ENCODE measurements at regions not wholly inside any gene's neighbourhood (a gene's known extent, or its start where the extent isn't known, plus 50 kb on each side); places are given as distances from the start of the nearest gene placed in this dataset.

DNA sequence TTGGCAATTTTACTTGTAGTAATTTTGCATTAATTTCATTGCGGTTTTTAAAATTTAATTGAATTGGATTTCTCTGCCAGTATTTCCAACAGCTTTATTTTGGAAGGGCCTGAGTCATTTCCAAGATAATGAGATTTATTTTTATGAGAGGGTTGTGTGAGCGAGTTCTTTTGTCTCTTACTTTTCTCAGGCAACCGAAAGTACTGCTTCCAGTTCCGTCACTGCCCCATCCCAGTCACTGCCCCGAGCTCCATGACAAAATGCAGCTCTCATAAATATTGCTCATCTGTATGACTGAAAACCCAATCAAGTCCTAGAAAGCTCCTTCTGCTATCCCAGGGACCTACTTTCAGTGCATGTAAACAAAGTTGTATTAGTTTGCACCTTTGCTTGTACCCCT lies 468.4 kb upstream of the SEMA3D start:
- Histone ChIP-seq H3K27ac (ENCODE audit: extremely low read depth, low read depth, low read length) (no peak overlapping the region), H3K9ac (ENCODE audit: insufficient read depth in 1 of 2, low read depth in 2 of 2, low read length in 2 of 2) (no peak overlapping the region), H3K4me3 (no peak overlapping the region), H4K20me1 (replicated peaks; ENCODE audit: control insufficient read depth, insufficient read depth, low read length) (no peaks in the 10 kb centered on the region), H3K9me1 (ENCODE audit: control insufficient read depth, insufficient read depth, low read length) (no peaks in the 10 kb centered on the region), H3K4me2 (ENCODE audit: insufficient read depth, low read length) (no peak overlapping the region), H3K4me1 (replicated peaks in 1 of 2; ENCODE audit: control insufficient read depth in 2 of 2, insufficient read depth in 2 of 2, low read length in 2 of 2) (no peaks in the 10 kb centered on the region), H3K36me3 (ENCODE audit: control insufficient read depth, insufficient read depth, low read length) (no peaks in the 10 kb centered on the region), H2AFZ (ENCODE audit: low read depth, low read length) (no peak overlapping the region), H3K27me3 (ENCODE audit: control insufficient read depth in 2 of 2, insufficient read depth in 2 of 2, low read length in 2 of 2) (no peaks in the 10 kb centered on the region), H3K79me2 (ENCODE audit: control insufficient read depth, insufficient read depth, low read length) (no peaks in the 10 kb centered on the region), H3K9me3 (replicated peaks; ENCODE audit: control insufficient read depth, insufficient read depth, low read depth, low read length) (no peaks in the 10 kb centered on the region)
- intact Hi-C loops (cut with micrococcal nuclease) (no loop called here), in situ Hi-C loops (cut with MboI) (no loop called here)
- POLR2A ChIA-PET = no interaction called here
- FAIRE-seq (no peak), ATAC-seq (no peak), DNase-seq (ENCODE audit: extremely low read depth in 1 of 4, low spot score in 3 of 4) (no peak)
- CTCF ChIA-PET (ENCODE audit: low intra/inter-chr PET ratio) = no interaction called here
- WGBS (ENCODE audit: insufficient coverage, low coverage, missing lambda C conversion rate) = 2% methylated on average over 5 of the region's 5 CpGs
- BruUV-seq (replicated peaks) = no TSS peak
- TF ChIP-seq EP300 (IDR thresholded peaks at IDR 0.05; ENCODE audit: low read length) (no peak), KLF16 (IDR thresholded peaks at IDR 0.05) (no peak), JUND (IDR thresholded peaks at IDR 0.05; ENCODE audit: borderline replicate concordance, low read depth, low read length) (no peak), JUND (tag; IDR thresholded peaks at IDR 0.05; ENCODE audit: borderline replicate concordance, low read depth, low read length) (no peak), TEAD1 (CRISPR knock-in tag; IDR thresholded peaks at IDR 0.05) (no peak), MAFF (IDR thresholded peaks at IDR 0.05; ENCODE audit: low read length) (no peak), OTX1 (CRISPR knock-in tag; IDR thresholded peaks at IDR 0.05) (no peak), HBP1 (CRISPR knock-in tag; IDR thresholded peaks at IDR 0.05) (no peak), ZNF766 (CRISPR knock-in tag; conservative IDR thresholded peaks at IDR 0.05) (no peak), ZNF239 (CRISPR knock-in tag; IDR thresholded peaks at IDR 0.05) (no peak), ZNF707 (CRISPR knock-in tag; conservative IDR thresholded peaks at IDR 0.05) (no peak), BMI1 (IDR thresholded peaks at IDR 0.05; ENCODE audit: low read length) (no peak), POU5F1 (IDR thresholded peaks at IDR 0.05; ENCODE audit: borderline replicate concordance, low read depth, low read length, partially characterized antibody) (no peak)
- TF ChIP-seq, protein P1, sequence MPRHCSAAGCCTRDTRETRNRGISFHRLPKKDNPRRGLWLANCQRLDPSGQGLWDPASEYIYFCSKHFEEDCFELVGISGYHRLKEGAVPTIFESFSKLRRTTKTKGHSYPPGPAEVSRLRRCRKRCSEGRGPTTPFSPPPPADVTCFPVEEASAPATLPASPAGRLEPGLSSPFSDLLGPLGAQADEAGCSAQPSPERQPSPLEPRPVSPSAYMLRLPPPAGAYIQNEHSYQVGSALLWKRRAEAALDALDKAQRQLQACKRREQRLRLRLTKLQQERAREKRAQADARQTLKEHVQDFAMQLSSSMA (CRISPR knock-in tag; IDR thresholded peaks at IDR 0.05) = no peak

Data from K562 (cell line).